ENCODE measurements at regions not wholly inside any gene's neighbourhood (a gene's known extent, or its start where the extent isn't known, plus 50 kb on each side); places are given as distances from the start of the nearest gene placed in this dataset.

GRCh38 chr16:27627136-27627535 is 77.2 kb downstream of the KATNIP start:
- no peak for TF ChIP-seq CTCF (conservative IDR thresholded peaks at IDR 0.05)
- TF ChIP-seq EZH2 (IDR thresholded peaks at IDR 0.05; ENCODE audit: low read depth) = no peak

Measured in PC-9 (cell line).